ENCODE measurements at regions not wholly inside any gene's neighbourhood (a gene's known extent, or its start where the extent isn't known, plus 50 kb on each side); places are given as distances from the start of the nearest gene placed in this dataset.

DNA sequence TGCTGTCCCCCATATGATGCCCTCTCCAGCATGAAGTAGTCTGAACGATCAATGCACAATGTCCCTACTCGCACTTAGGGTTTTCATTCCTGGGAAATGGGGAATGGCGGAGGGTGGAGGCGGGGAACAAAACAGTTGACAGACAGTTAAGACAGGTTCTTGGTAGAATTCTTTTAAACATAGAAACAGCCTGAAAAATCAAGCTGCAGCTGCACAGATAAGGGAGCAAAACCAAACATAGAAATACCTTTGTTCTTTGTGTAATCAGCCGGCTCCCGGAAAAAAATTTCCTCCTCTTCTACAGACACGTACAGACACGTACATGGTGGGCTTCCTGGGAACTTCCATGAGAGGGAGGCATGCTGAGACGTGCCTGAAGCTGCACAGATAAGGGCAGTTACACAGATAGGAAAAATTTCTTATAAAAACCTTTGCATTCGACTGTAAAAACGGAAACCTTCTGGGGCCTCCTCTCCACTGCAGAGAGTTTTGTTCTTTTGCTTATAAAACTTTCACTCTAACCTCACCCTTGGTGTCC lies 662.4 kb upstream of the PTPRD start:
- H3K27me3 ChIP-seq (replicated peaks in 2 of 5; ENCODE audit: control insufficient read depth in 4 of 5, insufficient read depth in 5 of 5, low read length in 4 of 5), result no peaks in the 10 kb centered on the region
- no peaks in the 10 kb centered on the region for H3K9me3 ChIP-seq (ENCODE audit: control extremely low read depth in 1 of 5, control insufficient read depth in 4 of 5, insufficient read depth in 2 of 5, low read depth in 1 of 5, low read length in 4 of 5)
- no peaks in the 10 kb centered on the region for H3K36me3 ChIP-seq (ENCODE audit: control insufficient read depth in 4 of 4, insufficient read depth in 4 of 4, low read length in 3 of 4)
- DNase-seq, result no peak
- no peak overlapping the region for H3K27ac ChIP-seq (ENCODE audit: insufficient read depth in 1 of 2, low read depth in 1 of 2, low read length in 2 of 2, poor library complexity in 1 of 2, severe bottlenecking in 2 of 2)
- ChIA-PET CTCF (no interaction called here), POLR2A (no interaction called here)
- no peaks in the 10 kb centered on the region for H3K4me1 ChIP-seq (ENCODE audit: control extremely low read depth in 1 of 4, control insufficient read depth in 4 of 4, insufficient read depth in 4 of 4, low read length in 3 of 4)
- H3K4me3 ChIP-seq (ENCODE audit: control insufficient read depth in 1 of 7, extremely low read depth in 1 of 7, insufficient read depth in 4 of 7, low read depth in 2 of 7, low read length in 6 of 7), result no peak overlapping the region
- 77% methylated on average over 10 of the region's 11 CpGs for WGBS (ENCODE audit: insufficient coverage)

DNA sequence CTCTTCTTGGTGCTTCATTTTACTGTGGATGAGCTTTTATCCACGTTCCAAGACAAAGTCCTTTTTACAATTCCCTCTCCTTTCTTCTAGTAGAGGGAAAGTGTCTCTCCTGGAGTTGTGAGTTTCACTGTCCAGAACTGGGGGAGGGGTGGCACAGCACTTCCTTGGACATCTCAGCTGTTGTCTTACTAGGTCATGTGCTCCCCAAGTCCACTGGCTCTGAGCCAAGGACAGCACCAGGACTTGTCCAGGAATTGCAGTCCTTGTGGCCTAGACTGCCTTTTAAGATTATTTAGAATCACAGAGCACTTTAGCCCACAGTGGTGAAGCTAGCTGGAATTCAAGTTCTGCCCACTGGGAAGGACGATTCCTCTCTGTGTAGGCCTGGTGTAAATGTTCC lies 700.2 kb upstream of the PTPRD start:
- Histone ChIP-seq H3K9me3 (ENCODE audit: control extremely low read depth in 1 of 5, control insufficient read depth in 4 of 5, insufficient read depth in 2 of 5, low read depth in 1 of 5, low read length in 4 of 5) (no peaks in the 10 kb centered on the region), H3K4me1 (ENCODE audit: control extremely low read depth in 1 of 4, control insufficient read depth in 4 of 4, insufficient read depth in 4 of 4, low read length in 3 of 4) (no peaks in the 10 kb centered on the region), H3K27me3 (replicated peaks in 2 of 5; ENCODE audit: control insufficient read depth in 4 of 5, insufficient read depth in 5 of 5, low read length in 4 of 5) (no peaks in the 10 kb centered on the region), H3K36me3 (ENCODE audit: control insufficient read depth in 4 of 4, insufficient read depth in 4 of 4, low read length in 3 of 4) (no peaks in the 10 kb centered on the region), H3K4me3 (ENCODE audit: control insufficient read depth in 1 of 7, extremely low read depth in 1 of 7, insufficient read depth in 4 of 7, low read depth in 2 of 7, low read length in 6 of 7) (no peak overlapping the region), H3K27ac (ENCODE audit: insufficient read depth in 1 of 2, low read depth in 1 of 2, low read length in 2 of 2, poor library complexity in 1 of 2, severe bottlenecking in 2 of 2) (no peak overlapping the region)
- 92% methylated on average over 1 of the region's 2 CpGs for WGBS (ENCODE audit: insufficient coverage)
- ChIA-PET CTCF (no interaction called here), POLR2A (no interaction called here)
- no peak for DNase-seq

DNA sequence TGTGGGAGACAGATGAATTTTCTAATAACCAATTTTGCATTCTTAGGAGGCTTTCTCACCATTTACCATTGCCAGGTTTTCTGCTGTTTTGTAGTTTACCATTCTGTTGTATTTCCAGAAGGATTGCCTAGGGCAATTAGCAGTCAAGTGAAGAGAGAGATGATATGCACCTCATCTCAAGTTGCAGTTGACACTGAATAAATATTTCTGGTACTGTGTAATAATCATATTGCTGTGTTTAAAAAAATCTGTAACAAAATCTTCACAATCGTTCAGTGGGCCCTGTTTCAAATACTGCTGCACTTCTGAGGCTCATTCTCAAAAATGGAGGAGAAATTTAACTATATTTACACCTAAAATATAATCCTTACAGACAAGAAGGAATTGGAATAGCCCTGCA lies 706.1 kb upstream of the PTPRD start:
- no peak for DNase-seq
- ChIA-PET CTCF (no interaction called here), POLR2A (no interaction called here)
- WGBS (ENCODE audit: insufficient coverage), result no CpG with 5 or more reads among the region's 1 CpG
- H3K4me3 ChIP-seq (ENCODE audit: control insufficient read depth in 1 of 7, extremely low read depth in 1 of 7, insufficient read depth in 4 of 7, low read depth in 2 of 7, low read length in 6 of 7), result no peak overlapping the region
- H3K9me3 ChIP-seq (ENCODE audit: control extremely low read depth in 1 of 5, control insufficient read depth in 4 of 5, insufficient read depth in 2 of 5, low read depth in 1 of 5, low read length in 4 of 5), result no peaks in the 10 kb centered on the region
- no peaks in the 10 kb centered on the region for H3K36me3 ChIP-seq (ENCODE audit: control insufficient read depth in 4 of 4, insufficient read depth in 4 of 4, low read length in 3 of 4)
- no peak overlapping the region for H3K27ac ChIP-seq (ENCODE audit: insufficient read depth in 1 of 2, low read depth in 1 of 2, low read length in 2 of 2, poor library complexity in 1 of 2, severe bottlenecking in 2 of 2)
- H3K27me3 ChIP-seq (replicated peaks in 2 of 5; ENCODE audit: control insufficient read depth in 4 of 5, insufficient read depth in 5 of 5, low read length in 4 of 5), result no peaks in the 10 kb centered on the region
- no peaks in the 10 kb centered on the region for H3K4me1 ChIP-seq (ENCODE audit: control extremely low read depth in 1 of 4, control insufficient read depth in 4 of 4, insufficient read depth in 4 of 4, low read length in 3 of 4)

DNA sequence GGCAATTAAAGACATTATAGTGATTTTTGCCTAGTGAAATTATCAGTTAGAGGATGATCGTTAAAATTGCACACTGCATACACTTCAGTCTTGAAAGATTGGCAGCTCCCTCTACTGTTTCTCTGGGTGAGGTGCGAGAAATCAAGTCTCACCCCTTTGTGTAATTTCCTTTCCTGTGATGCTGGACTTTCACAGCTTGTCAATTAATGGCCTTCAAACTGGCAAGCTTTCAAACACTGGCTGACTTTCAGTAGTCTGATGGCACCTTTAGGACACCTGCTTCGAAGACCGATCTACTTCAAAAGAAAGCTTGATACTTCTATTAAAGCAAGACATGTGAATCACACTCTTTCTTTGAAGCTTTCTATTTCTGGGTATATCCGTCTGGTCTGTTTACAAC lies 706.7 kb upstream of the PTPRD start:
- ChIA-PET POLR2A (no interaction called here), CTCF (no interaction called here)
- Histone ChIP-seq H3K36me3 (ENCODE audit: control insufficient read depth in 4 of 4, insufficient read depth in 4 of 4, low read length in 3 of 4) (no peaks in the 10 kb centered on the region), H3K4me3 (ENCODE audit: control insufficient read depth in 1 of 7, extremely low read depth in 1 of 7, insufficient read depth in 4 of 7, low read depth in 2 of 7, low read length in 6 of 7) (no peak overlapping the region), H3K27me3 (replicated peaks in 2 of 5; ENCODE audit: control insufficient read depth in 4 of 5, insufficient read depth in 5 of 5, low read length in 4 of 5) (no peaks in the 10 kb centered on the region), H3K4me1 (ENCODE audit: control extremely low read depth in 1 of 4, control insufficient read depth in 4 of 4, insufficient read depth in 4 of 4, low read length in 3 of 4) (no peaks in the 10 kb centered on the region), H3K9me3 (ENCODE audit: control extremely low read depth in 1 of 5, control insufficient read depth in 4 of 5, insufficient read depth in 2 of 5, low read depth in 1 of 5, low read length in 4 of 5) (no peaks in the 10 kb centered on the region), H3K27ac (ENCODE audit: insufficient read depth in 1 of 2, low read depth in 1 of 2, low read length in 2 of 2, poor library complexity in 1 of 2, severe bottlenecking in 2 of 2) (no peak overlapping the region)
- peak; percentile 12 to 23 (median 14) for DNase-seq
- 52% methylated on average over 4 of the region's 5 CpGs for WGBS (ENCODE audit: insufficient coverage)

GRCh38 chr9:11320989-11321388 lies 708.2 kb upstream of the PTPRD start:
- Histone ChIP-seq H3K27ac (ENCODE audit: insufficient read depth in 1 of 2, low read depth in 1 of 2, low read length in 2 of 2, poor library complexity in 1 of 2, severe bottlenecking in 2 of 2) (no peak overlapping the region), H3K9me3 (ENCODE audit: control extremely low read depth in 1 of 5, control insufficient read depth in 4 of 5, insufficient read depth in 2 of 5, low read depth in 1 of 5, low read length in 4 of 5) (no peaks in the 10 kb centered on the region), H3K4me1 (ENCODE audit: control extremely low read depth in 1 of 4, control insufficient read depth in 4 of 4, insufficient read depth in 4 of 4, low read length in 3 of 4) (no peaks in the 10 kb centered on the region), H3K4me3 (ENCODE audit: control insufficient read depth in 1 of 7, extremely low read depth in 1 of 7, insufficient read depth in 4 of 7, low read depth in 2 of 7, low read length in 6 of 7) (no peak overlapping the region), H3K36me3 (ENCODE audit: control insufficient read depth in 4 of 4, insufficient read depth in 4 of 4, low read length in 3 of 4) (no peaks in the 10 kb centered on the region), H3K27me3 (replicated peaks in 2 of 5; ENCODE audit: control insufficient read depth in 4 of 5, insufficient read depth in 5 of 5, low read length in 4 of 5) (no peaks in the 10 kb centered on the region)
- ChIA-PET CTCF (no interaction called here), POLR2A (no interaction called here)
- DNase-seq, result no peak

DNA sequence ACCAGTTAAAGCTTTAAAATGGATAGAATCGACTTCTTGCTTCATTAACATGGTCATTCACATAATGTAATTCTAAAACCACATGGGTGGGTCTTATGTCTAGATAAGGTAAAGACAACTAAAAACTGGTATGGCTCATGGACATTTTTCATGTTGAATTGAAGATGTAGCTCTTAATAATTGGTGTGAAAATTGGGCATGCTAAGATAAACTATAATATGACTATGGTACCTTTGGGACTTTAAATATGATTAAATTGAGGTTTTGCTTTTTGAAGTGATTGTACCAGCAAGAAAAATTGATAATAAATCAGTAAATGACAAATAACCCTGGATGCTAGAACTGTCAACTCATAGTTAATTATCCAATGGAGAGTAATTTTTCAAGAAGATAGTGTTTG lies 710.7 kb upstream of the PTPRD start:
- POLR2A ChIA-PET, result no interaction called here
- WGBS (ENCODE audit: insufficient coverage), result no CpG with 5 or more reads among the region's 1 CpG

DNA sequence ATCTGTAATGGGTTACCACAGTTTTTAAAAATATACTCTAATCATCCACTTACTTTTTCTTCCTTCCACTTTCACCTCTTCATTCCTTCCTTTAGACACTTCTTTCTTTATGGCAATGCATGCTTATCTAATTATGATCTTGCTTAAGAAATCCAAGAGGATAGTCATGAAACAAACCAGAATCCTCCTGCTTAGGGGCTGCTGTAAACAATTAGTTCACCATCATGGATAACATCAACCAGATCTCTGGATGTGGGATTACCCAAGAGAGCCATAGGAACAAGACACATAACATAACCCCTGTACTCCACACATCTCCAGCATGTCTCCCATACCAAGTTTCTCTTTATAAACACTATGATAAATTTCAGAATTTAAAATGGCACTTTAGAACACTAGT lies 713.4 kb upstream of the PTPRD start:
- H3K36me3 ChIP-seq (ENCODE audit: control insufficient read depth in 4 of 4, insufficient read depth in 4 of 4, low read length in 3 of 4), result no peaks in the 10 kb centered on the region
- ChIA-PET CTCF (no interaction called here), POLR2A (no interaction called here)
- no peak overlapping the region for H3K4me3 ChIP-seq (ENCODE audit: control insufficient read depth in 1 of 7, extremely low read depth in 1 of 7, insufficient read depth in 4 of 7, low read depth in 2 of 7, low read length in 6 of 7)
- peaks cover 0 to 4% (median 0%) of the 10 kb centered on the region in 5 experiments for H3K27me3 ChIP-seq (replicated peaks in 2 of 5; ENCODE audit: control insufficient read depth in 4 of 5, insufficient read depth in 5 of 5, low read length in 4 of 5)
- no peak overlapping the region for H3K27ac ChIP-seq (ENCODE audit: insufficient read depth in 1 of 2, low read depth in 1 of 2, low read length in 2 of 2, poor library complexity in 1 of 2, severe bottlenecking in 2 of 2)
- H3K4me1 ChIP-seq (ENCODE audit: control extremely low read depth in 1 of 4, control insufficient read depth in 4 of 4, insufficient read depth in 4 of 4, low read length in 3 of 4), result no peaks in the 10 kb centered on the region
- DNase-seq, result no peak
- H3K9me3 ChIP-seq (ENCODE audit: control extremely low read depth in 1 of 5, control insufficient read depth in 4 of 5, insufficient read depth in 2 of 5, low read depth in 1 of 5, low read length in 4 of 5), result no peaks in the 10 kb centered on the region

More for the DNA sequence above, 710.7 kb upstream of the PTPRD start:
- Histone ChIP-seq H3K27me3 (replicated peaks in 2 of 5; ENCODE audit: control insufficient read depth in 4 of 5, insufficient read depth in 5 of 5, low read length in 4 of 5) (peaks cover 0 to 4% (median 0%) of the 10 kb centered on the region in 5 experiments), H3K4me3 (ENCODE audit: control insufficient read depth in 1 of 7, extremely low read depth in 1 of 7, insufficient read depth in 4 of 7, low read depth in 2 of 7, low read length in 6 of 7) (no peak overlapping the region), H3K4me1 (ENCODE audit: control extremely low read depth in 1 of 4, control insufficient read depth in 4 of 4, insufficient read depth in 4 of 4, low read length in 3 of 4) (no peaks in the 10 kb centered on the region), H3K27ac (ENCODE audit: insufficient read depth in 1 of 2, low read depth in 1 of 2, low read length in 2 of 2, poor library complexity in 1 of 2, severe bottlenecking in 2 of 2) (no peak overlapping the region), H3K36me3 (ENCODE audit: control insufficient read depth in 4 of 4, insufficient read depth in 4 of 4, low read length in 3 of 4) (no peaks in the 10 kb centered on the region), H3K9me3 (ENCODE audit: control extremely low read depth in 1 of 5, control insufficient read depth in 4 of 5, insufficient read depth in 2 of 5, low read depth in 1 of 5, low read length in 4 of 5) (no peaks in the 10 kb centered on the region)
- no peak for DNase-seq
- CTCF ChIA-PET, result no interaction called here
